HCT116 (cell line): ENCODE measurements at regions not wholly inside any gene's neighbourhood (a gene's known extent, or its start where the extent isn't known, plus 50 kb on each side); places are given as distances from the start of the nearest gene placed in this dataset.

Experiments used
- CTCF ChIP-seq, 3 experiments: fragments of 200-600 bp in 1 of 3; sonication (generic) in 1 of 3; IDR thresholded peaks in 2 of 3; conservative IDR thresholded peaks in 1 of 3; 2 replicates each; pipeline ENCODE4 v1.5.1; 2012 to 2017; ENCODE audit warnings: low read depth in 2 of 3, low read length in 2 of 3, antibody characterized with exemption in 1 of 3, borderline replicate concordance in 1 of 3, control low read depth in 1 of 3, mild to moderate bottlenecking in 1 of 3, mixed read lengths in 1 of 3, mixed run types in 1 of 3, moderate library complexity in 1 of 3; ENCODE audit not compliant: insufficient read depth in 1 of 3
- JUND ChIP-seq: IDR thresholded peaks from 2 replicates; pipeline ENCODE4 v1.6.1; 2012
- POLR2A ChIP-seq: IDR thresholded peaks from 2 replicates; pipeline ENCODE4 v1.7.0; 2011; ENCODE audit warnings: borderline replicate concordance; ENCODE audit not compliant: insufficient read depth, insufficient read length; ENCODE audit errors: extremely low read depth
- POLR2AphosphoS5 ChIP-seq: IDR thresholded peaks from 2 replicates; pipeline ENCODE4 v1.6.1; 2011; ENCODE audit warnings: mild to moderate bottlenecking, low read depth, low read length, moderate library complexity
- RAD21 ChIP-seq: IDR thresholded peaks from 2 replicates; pipeline ENCODE4 v1.6.1; 2012; ENCODE audit warnings: low read depth, mild to moderate bottlenecking

GRCh38 chr6:118755941-118756646 lies 104.7 kb upstream of the CEP85L start:
- no peak for TF ChIP-seq CTCF (IDR thresholded peaks at IDR 0.05 in 2 of 3, conservative IDR thresholded peaks at IDR 0.05 in 1 of 3; ENCODE audit: borderline replicate concordance in 1 of 3, insufficient read depth in 1 of 3, low read depth in 2 of 3, low read length in 2 of 3)
- no peak for TF ChIP-seq POLR2AphosphoS5
- TF ChIP-seq RAD21: no peak
- no peak for TF ChIP-seq POLR2A
- no peak for TF ChIP-seq JUND
